UCSD-AML1 (cell line): ENCODE measurements at regions not wholly inside any gene's neighbourhood (a gene's known extent, or its start where the extent isn't known, plus 50 kb on each side); places are given as distances from the start of the nearest gene placed in this dataset.

Experiments
- DNase-seq: peaks from one replicate; lab custom pipeline; 2025; ENCODE audit not compliant: unreplicated experiment; lab: John Stamatoyannopoulos, UW

- DNase-seq: no peak
Observed at GRCh38 chr1:18010408-18010807, 97.2 kb upstream of the IGSF21 start.

- no peak for DNase-seq
Observed at GRCh38 chr1:18010945-18011344, 96.7 kb upstream of the IGSF21 start.

- DNase-seq: no peak
Observed at GRCh38 chr1:18011703-18012102, 95.9 kb upstream of the IGSF21 start.

- no peak for DNase-seq
Observed at GRCh38 chr1:18012686-18013085, 94.9 kb upstream of the IGSF21 start.

- DNase-seq: no peak
Observed at GRCh38 chr1:18013216-18013615, 94.4 kb upstream of the IGSF21 start.

GRCh38 chr1:18015719-18016118 is 91.9 kb upstream of the IGSF21 start:
- DNase-seq: no peak

- DNase-seq: no peak
Observed at GRCh38 chr1:18018366-18018765, 89.2 kb upstream of the IGSF21 start.

GRCh38 chr1:18020021-18020817 is 87.4 kb upstream of the IGSF21 start:
- no peak for DNase-seq

GRCh38 chr1:18021242-18021641 is 86.4 kb upstream of the IGSF21 start:
- no peak for DNase-seq

- DNase-seq: no peak
Observed at GRCh38 chr1:18032172-18032859, 75.3 kb upstream of the IGSF21 start.

- no peak for DNase-seq
Observed at GRCh38 chr1:18035145-18035544, 72.5 kb upstream of the IGSF21 start.

- DNase-seq: no peak
Observed at GRCh38 chr1:18037651-18038050, 69.9 kb upstream of the IGSF21 start.

GRCh38 chr1:18038051-18038450 is 69.5 kb upstream of the IGSF21 start:
- no peak for DNase-seq

GRCh38 chr1:18039102-18039501 is 68.5 kb upstream of the IGSF21 start:
- DNase-seq: no peak

GRCh38 chr1:18041102-18041501 is 66.5 kb upstream of the IGSF21 start:
- DNase-seq: no peak

GRCh38 chr1:18041685-18042355 is 65.8 kb upstream of the IGSF21 start:
- no peak for DNase-seq

- no peak for DNase-seq
Observed at GRCh38 chr1:18043871-18044270, 63.7 kb upstream of the IGSF21 start.

GRCh38 chr1:18045203-18045602 is 62.4 kb upstream of the IGSF21 start:
- no peak for DNase-seq

- DNase-seq: no peak
Observed at GRCh38 chr1:18045621-18046020, 62.0 kb upstream of the IGSF21 start.

- no peak for DNase-seq
Observed at GRCh38 chr1:18047122-18047521, 60.5 kb upstream of the IGSF21 start.

GRCh38 chr1:18049228-18049627 is 58.4 kb upstream of the IGSF21 start:
- DNase-seq: no peak

- no peak for DNase-seq
Observed at GRCh38 chr1:18052671-18053070, 54.9 kb upstream of the IGSF21 start.
